ENCODE measurements at regions not wholly inside any gene's neighbourhood (a gene's known extent, or its start where the extent isn't known, plus 50 kb on each side); places are given as distances from the start of the nearest gene placed in this dataset.

DNA sequence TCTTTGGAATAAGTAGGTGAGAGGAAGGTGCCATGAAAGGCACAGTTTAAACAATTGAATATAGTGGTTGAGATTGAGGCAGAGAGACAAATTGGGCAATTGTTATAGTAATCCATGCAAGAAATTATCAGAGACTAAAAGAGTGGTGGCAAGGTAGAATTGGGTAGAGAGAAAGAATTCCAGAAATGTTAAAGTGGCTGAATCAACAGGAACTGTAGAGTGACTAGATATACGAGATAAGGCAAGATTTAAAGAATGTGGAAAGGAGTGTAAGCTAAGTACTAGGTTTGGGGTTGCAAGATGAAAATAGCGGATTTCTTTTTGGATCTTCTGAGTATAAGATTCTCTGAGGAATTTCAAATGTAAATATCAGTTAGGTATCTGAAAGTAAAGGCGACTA, 285.2 kb downstream of the DMRTA1 start:
- no peaks in the 10 kb centered on the region for H3K27me3 ChIP-seq (ENCODE audit: insufficient read depth, low read depth, low read length)
- H4K20me1 ChIP-seq (ENCODE audit: insufficient read depth), result no peaks in the 10 kb centered on the region
- H3K9ac ChIP-seq (ENCODE audit: low read length), result no peak overlapping the region
- no peaks in the 10 kb centered on the region for H3K9me2 ChIP-seq (ENCODE audit: insufficient read depth, low read length)
- no peaks in the 10 kb centered on the region for H3K9me3 ChIP-seq (ENCODE audit: low read length)
- no peak overlapping the region for H3K4me2 ChIP-seq (ENCODE audit: low read length)
- H3F3A ChIP-seq (ENCODE audit: insufficient read depth, low read length, poor library complexity, severe bottlenecking), result no peaks in the 10 kb centered on the region
- H3K27ac ChIP-seq (ENCODE audit: low read length), result no peak overlapping the region
- no peak overlapping the region for H2AFZ ChIP-seq (ENCODE audit: low read depth, low read length)
- no peaks in the 10 kb centered on the region for H3K36me3 ChIP-seq (ENCODE audit: insufficient read depth, low read length)
- no peak for TF ChIP-seq RAD21 (conservative IDR thresholded peaks at IDR 0.05)
- H3K4me3 ChIP-seq (ENCODE audit: low read length), result no peak overlapping the region
- no peaks in the 10 kb centered on the region for H3K79me2 ChIP-seq (replicated peaks; ENCODE audit: insufficient read depth, low read length)

GRCh38 chr9:22739712-22740111, 293.1 kb downstream of the DMRTA1 start:
- Histone ChIP-seq H3K36me3 (ENCODE audit: insufficient read depth, low read length) (no peaks in the 10 kb centered on the region), H3K4me2 (ENCODE audit: low read length) (no peak overlapping the region), H3F3A (ENCODE audit: insufficient read depth, low read length, poor library complexity, severe bottlenecking) (no peaks in the 10 kb centered on the region), H3K4me3 (ENCODE audit: low read length) (no peak overlapping the region), H3K9ac (ENCODE audit: low read length) (no peak overlapping the region), H3K79me2 (replicated peaks; ENCODE audit: insufficient read depth, low read length) (no peaks in the 10 kb centered on the region), H3K27me3 (ENCODE audit: insufficient read depth, low read depth, low read length) (no peaks in the 10 kb centered on the region), H3K9me3 (ENCODE audit: low read length) (no peaks in the 10 kb centered on the region), H2AFZ (ENCODE audit: low read depth, low read length) (no peak overlapping the region), H4K20me1 (ENCODE audit: insufficient read depth) (no peaks in the 10 kb centered on the region), H3K27ac (ENCODE audit: low read length) (no peak overlapping the region), H3K9me2 (ENCODE audit: insufficient read depth, low read length) (no peaks in the 10 kb centered on the region)
- TF ChIP-seq, protein P1, sequence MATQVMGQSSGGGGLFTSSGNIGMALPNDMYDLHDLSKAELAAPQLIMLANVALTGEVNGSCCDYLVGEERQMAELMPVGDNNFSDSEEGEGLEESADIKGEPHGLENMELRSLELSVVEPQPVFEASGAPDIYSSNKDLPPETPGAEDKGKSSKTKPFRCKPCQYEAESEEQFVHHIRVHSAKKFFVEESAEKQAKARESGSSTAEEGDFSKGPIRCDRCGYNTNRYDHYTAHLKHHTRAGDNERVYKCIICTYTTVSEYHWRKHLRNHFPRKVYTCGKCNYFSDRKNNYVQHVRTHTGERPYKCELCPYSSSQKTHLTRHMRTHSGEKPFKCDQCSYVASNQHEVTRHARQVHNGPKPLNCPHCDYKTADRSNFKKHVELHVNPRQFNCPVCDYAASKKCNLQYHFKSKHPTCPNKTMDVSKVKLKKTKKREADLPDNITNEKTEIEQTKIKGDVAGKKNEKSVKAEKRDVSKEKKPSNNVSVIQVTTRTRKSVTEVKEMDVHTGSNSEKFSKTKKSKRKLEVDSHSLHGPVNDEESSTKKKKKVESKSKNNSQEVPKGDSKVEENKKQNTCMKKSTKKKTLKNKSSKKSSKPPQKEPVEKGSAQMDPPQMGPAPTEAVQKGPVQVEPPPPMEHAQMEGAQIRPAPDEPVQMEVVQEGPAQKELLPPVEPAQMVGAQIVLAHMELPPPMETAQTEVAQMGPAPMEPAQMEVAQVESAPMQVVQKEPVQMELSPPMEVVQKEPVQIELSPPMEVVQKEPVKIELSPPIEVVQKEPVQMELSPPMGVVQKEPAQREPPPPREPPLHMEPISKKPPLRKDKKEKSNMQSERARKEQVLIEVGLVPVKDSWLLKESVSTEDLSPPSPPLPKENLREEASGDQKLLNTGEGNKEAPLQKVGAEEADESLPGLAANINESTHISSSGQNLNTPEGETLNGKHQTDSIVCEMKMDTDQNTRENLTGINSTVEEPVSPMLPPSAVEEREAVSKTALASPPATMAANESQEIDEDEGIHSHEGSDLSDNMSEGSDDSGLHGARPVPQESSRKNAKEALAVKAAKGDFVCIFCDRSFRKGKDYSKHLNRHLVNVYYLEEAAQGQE (IDR thresholded peaks at IDR 0.05; ENCODE audit: borderline replicate concordance), result no peak
- TF ChIP-seq EZH2 (IDR thresholded peaks at IDR 0.05; ENCODE audit: borderline replicate concordance, insufficient read depth, low read length, poor library complexity, severe bottlenecking) (no peak), MXI1 (conservative IDR thresholded peaks at IDR 0.05; ENCODE audit: poor library complexity, severe bottlenecking) (no peak), CTCF (IDR thresholded peaks at IDR 0.05; ENCODE audit: poor library complexity, severe bottlenecking) (no peak), SMC3 (conservative IDR thresholded peaks at IDR 0.05; ENCODE audit: poor library complexity) (no peak), RAD21 (conservative IDR thresholded peaks at IDR 0.05) (no peak), EP300 (conservative IDR thresholded peaks at IDR 0.05; ENCODE audit: poor library complexity, severe bottlenecking) (no peak), TAF1 (IDR thresholded peaks at IDR 0.05; ENCODE audit: low read depth) (no peak), POLR2AphosphoS5 (IDR thresholded peaks at IDR 0.05) (no peak)

GRCh38 chr9:22740781-22741180, 294.2 kb downstream of the DMRTA1 start:
- no peaks in the 10 kb centered on the region for H3K79me2 ChIP-seq (replicated peaks; ENCODE audit: insufficient read depth, low read length)
- no peaks in the 10 kb centered on the region for H4K20me1 ChIP-seq (ENCODE audit: insufficient read depth)
- H3K4me3 ChIP-seq (ENCODE audit: low read length), result no peak overlapping the region

More at GRCh38 chr9:22740781-22741180, 294.2 kb downstream of the DMRTA1 start:
- no peak overlapping the region for H3K9ac ChIP-seq (ENCODE audit: low read length)
- H3K27me3 ChIP-seq (ENCODE audit: insufficient read depth, low read depth, low read length), result no peaks in the 10 kb centered on the region
- no peak overlapping the region for H3K27ac ChIP-seq (ENCODE audit: low read length)
- H3F3A ChIP-seq (ENCODE audit: insufficient read depth, low read length, poor library complexity, severe bottlenecking), result no peaks in the 10 kb centered on the region
- no peaks in the 10 kb centered on the region for H3K9me3 ChIP-seq (ENCODE audit: low read length)
- no peak overlapping the region for H3K4me2 ChIP-seq (ENCODE audit: low read length)
- no peaks in the 10 kb centered on the region for H3K36me3 ChIP-seq (ENCODE audit: insufficient read depth, low read length)
- no peak overlapping the region for H2AFZ ChIP-seq (ENCODE audit: low read depth, low read length)
- H3K9me2 ChIP-seq (ENCODE audit: insufficient read depth, low read length), result no peaks in the 10 kb centered on the region
- TF ChIP-seq TAF1 (IDR thresholded peaks at IDR 0.05; ENCODE audit: low read depth) (no peak), CTCF (IDR thresholded peaks at IDR 0.05; ENCODE audit: poor library complexity, severe bottlenecking) (no peak), MXI1 (conservative IDR thresholded peaks at IDR 0.05; ENCODE audit: poor library complexity, severe bottlenecking) (no peak), RAD21 (conservative IDR thresholded peaks at IDR 0.05) (no peak), EZH2 (IDR thresholded peaks at IDR 0.05; ENCODE audit: borderline replicate concordance, insufficient read depth, low read length, poor library complexity, severe bottlenecking) (no peak), POLR2AphosphoS5 (IDR thresholded peaks at IDR 0.05) (no peak), EP300 (conservative IDR thresholded peaks at IDR 0.05; ENCODE audit: poor library complexity, severe bottlenecking) (no peak), SMC3 (conservative IDR thresholded peaks at IDR 0.05; ENCODE audit: poor library complexity) (no peak)
- TF ChIP-seq, protein P1 (IDR thresholded peaks at IDR 0.05; ENCODE audit: borderline replicate concordance), result no peak
